ENCODE measurements at regions not wholly inside any gene's neighbourhood (a gene's known extent, or its start where the extent isn't known, plus 50 kb on each side); places are given as distances from the start of the nearest gene placed in this dataset.

DNA sequence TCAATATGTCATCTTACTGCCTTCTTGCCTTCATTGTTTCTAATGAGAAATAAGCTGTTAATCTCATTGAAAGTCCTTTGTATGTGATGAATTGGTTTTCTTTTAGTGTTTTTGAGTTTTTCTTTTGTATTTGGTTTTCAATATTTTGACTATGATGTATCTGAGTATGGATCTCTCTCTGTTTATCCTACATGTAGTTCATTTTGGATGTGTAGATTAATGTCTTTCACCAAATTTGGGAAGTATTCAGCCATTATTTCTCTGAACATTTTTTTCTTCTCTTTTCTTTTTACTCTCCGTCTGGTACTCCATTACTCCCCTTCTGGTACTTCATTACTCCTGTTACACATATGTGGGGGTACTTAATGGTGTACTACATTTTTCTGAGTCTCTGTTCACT lies 103.3 kb upstream of the ADRA1D start:
- DNase-seq = no peak
- Histone ChIP-seq H3K23ac (ENCODE audit: insufficient read length, low read depth, low read length) (no peak overlapping the region), H2BK20ac (ENCODE audit: low read depth, low read length, poor library complexity, severe bottlenecking) (no peak overlapping the region), H4K8ac (replicated peaks; ENCODE audit: insufficient read length, low read depth, low read length) (no peak overlapping the region), H3K27ac (ENCODE audit: insufficient read length, low read depth, low read length) (no peak overlapping the region), H3K79me1 (ENCODE audit: insufficient read depth, low read depth, low read length, poor library complexity, severe bottlenecking) (no peaks in the 10 kb centered on the region), H3K56ac (ENCODE audit: insufficient read length, low read depth, low read length) (no peak overlapping the region), H2BK15ac (ENCODE audit: low read depth, low read length) (no peak overlapping the region), H2AK5ac (ENCODE audit: insufficient read length, low read length) (no peak overlapping the region), H3K4ac (ENCODE audit: low read depth, low read length) (no peak overlapping the region), H2BK5ac (ENCODE audit: insufficient read length, low read length) (no peak overlapping the region), H2AFZ (ENCODE audit: low read length) (no peak overlapping the region), H2BK120ac (ENCODE audit: low read depth, low read length, poor library complexity, severe bottlenecking) (no peak overlapping the region), H3K18ac (ENCODE audit: insufficient read length, low read depth, low read length) (no peak overlapping the region), H3K79me2 (ENCODE audit: insufficient read depth, low read length) (no peaks in the 10 kb centered on the region; the same call in 1 of the 2 replicates), H3T11ph (ENCODE audit: low read length) (no peak overlapping the region), H3K9me3 (ENCODE audit: control insufficient read depth, low read depth, low read length) (no peaks in the 10 kb centered on the region), H4K20me1 (ENCODE audit: control insufficient read depth, insufficient read depth, insufficient read length) (no peaks in the 10 kb centered on the region), H3K9ac (ENCODE audit: extremely low read depth, insufficient read length, low read length) (no peak overlapping the region), H3K27me3 (ENCODE audit: insufficient read depth, low read length) (no peaks in the 10 kb centered on the region), H2BK12ac (ENCODE audit: insufficient read length, low read depth, low read length) (no peak overlapping the region), H4K5ac (ENCODE audit: insufficient read length, low read depth, low read length) (no peak overlapping the region), H3K14ac (ENCODE audit: insufficient read depth, low read length) (no peak overlapping the region), H3K4me2 (ENCODE audit: insufficient read depth, insufficient read length, low read length) (no peak overlapping the region), H4K91ac (ENCODE audit: insufficient read length, low read depth, low read length) (no peak overlapping the region), H3K4me1 (ENCODE audit: insufficient read depth, low read length) (no peaks in the 10 kb centered on the region), H3K23me2 (ENCODE audit: insufficient read length, low read depth, low read length, poor library complexity, severe bottlenecking) (no peaks in the 10 kb centered on the region)
- peaks cover 6 to 10% of the 10 kb centered on the region in 2 experiments for H3K9me3 Mint-ChIP-seq
- H3K27me3 Mint-ChIP-seq (ENCODE audit: low read depth) = peaks cover 2% of the 10 kb centered on the region
- TF ChIP-seq, protein P1, sequence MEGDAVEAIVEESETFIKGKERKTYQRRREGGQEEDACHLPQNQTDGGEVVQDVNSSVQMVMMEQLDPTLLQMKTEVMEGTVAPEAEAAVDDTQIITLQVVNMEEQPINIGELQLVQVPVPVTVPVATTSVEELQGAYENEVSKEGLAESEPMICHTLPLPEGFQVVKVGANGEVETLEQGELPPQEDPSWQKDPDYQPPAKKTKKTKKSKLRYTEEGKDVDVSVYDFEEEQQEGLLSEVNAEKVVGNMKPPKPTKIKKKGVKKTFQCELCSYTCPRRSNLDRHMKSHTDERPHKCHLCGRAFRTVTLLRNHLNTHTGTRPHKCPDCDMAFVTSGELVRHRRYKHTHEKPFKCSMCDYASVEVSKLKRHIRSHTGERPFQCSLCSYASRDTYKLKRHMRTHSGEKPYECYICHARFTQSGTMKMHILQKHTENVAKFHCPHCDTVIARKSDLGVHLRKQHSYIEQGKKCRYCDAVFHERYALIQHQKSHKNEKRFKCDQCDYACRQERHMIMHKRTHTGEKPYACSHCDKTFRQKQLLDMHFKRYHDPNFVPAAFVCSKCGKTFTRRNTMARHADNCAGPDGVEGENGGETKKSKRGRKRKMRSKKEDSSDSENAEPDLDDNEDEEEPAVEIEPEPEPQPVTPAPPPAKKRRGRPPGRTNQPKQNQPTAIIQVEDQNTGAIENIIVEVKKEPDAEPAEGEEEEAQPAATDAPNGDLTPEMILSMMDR (conservative IDR thresholded peaks at IDR 0.05) = no peak
- WGBS (ENCODE audit: extremely low coverage, insufficient read length, low lambda C conversion rate) = no CpG with 5 or more reads among the region's 1 CpG
- no peak overlapping the region for H3K27ac Mint-ChIP-seq
- peaks cover 0 to 6% (median 0%) of the 10 kb centered on the region in 3 experiments; a peak in 3 of 7 replicates for H3K36me3 Mint-ChIP-seq (ENCODE audit: insufficient read depth in 1 of 3, low read depth in 3 of 3)
- H3K4me3 Mint-ChIP-seq = no peak overlapping the region
- H3K4me1 Mint-ChIP-seq = no peaks in the 10 kb centered on the region

Measured in H9 (cell line).